ENCODE measurements at regions not wholly inside any gene's neighbourhood (a gene's known extent, or its start where the extent isn't known, plus 50 kb on each side); places are given as distances from the start of the nearest gene placed in this dataset.

GRCh38 chr2:204218040-204218439, 281.5 kb downstream of the ICOS start:
- ATAC-seq (ENCODE audit: low read depth) = no peak
- intact Hi-C loops (cut with micrococcal nuclease) = no loop called here
- Mint-ChIP-seq H3K36me3 (ENCODE audit: low read depth) (no peaks in the 10 kb centered on the region), H3K27ac (no peak overlapping the region), H3K4me3 (no peak overlapping the region), H3K27me3 (peaks cover 3% of the 10 kb centered on the region), H3K4me1 (no peaks in the 10 kb centered on the region), H3K9me3 (peaks cover 6% of the 10 kb centered on the region)
- ChIA-PET POLR2A (no interaction called here), CTCF (no interaction called here)
- TF ChIP-seq, protein P1, sequence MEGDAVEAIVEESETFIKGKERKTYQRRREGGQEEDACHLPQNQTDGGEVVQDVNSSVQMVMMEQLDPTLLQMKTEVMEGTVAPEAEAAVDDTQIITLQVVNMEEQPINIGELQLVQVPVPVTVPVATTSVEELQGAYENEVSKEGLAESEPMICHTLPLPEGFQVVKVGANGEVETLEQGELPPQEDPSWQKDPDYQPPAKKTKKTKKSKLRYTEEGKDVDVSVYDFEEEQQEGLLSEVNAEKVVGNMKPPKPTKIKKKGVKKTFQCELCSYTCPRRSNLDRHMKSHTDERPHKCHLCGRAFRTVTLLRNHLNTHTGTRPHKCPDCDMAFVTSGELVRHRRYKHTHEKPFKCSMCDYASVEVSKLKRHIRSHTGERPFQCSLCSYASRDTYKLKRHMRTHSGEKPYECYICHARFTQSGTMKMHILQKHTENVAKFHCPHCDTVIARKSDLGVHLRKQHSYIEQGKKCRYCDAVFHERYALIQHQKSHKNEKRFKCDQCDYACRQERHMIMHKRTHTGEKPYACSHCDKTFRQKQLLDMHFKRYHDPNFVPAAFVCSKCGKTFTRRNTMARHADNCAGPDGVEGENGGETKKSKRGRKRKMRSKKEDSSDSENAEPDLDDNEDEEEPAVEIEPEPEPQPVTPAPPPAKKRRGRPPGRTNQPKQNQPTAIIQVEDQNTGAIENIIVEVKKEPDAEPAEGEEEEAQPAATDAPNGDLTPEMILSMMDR (IDR thresholded peaks at IDR 0.05) = no peak
- DNase-seq = no peak

DNA sequence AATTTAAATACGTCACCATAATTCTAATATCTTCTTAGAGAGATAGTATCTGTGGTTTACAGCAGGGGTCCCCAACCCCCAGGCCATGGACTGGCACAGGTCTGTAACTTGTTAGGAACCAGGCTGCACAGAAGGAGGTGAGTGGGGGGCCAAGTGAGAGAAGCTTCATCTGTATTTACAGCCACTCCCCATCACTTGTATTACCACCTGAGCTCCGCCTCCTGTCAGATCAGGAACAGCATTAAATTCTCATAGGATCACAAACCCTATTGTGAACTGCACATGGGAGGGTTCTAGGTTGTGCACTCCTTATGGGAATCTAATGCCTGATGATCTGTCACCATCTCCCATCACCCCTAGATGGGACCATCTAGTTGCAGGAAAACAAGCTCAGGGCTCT, 282.6 kb downstream of the ICOS start:
- DNase-seq (no peak), ATAC-seq (ENCODE audit: low read depth) (no peak)
- Mint-ChIP-seq H3K27ac (no peak overlapping the region), H3K27me3 (peaks cover 3% of the 10 kb centered on the region), H3K4me3 (no peak overlapping the region), H3K9me3 (peaks cover 4% of the 10 kb centered on the region), H3K4me1 (no peaks in the 10 kb centered on the region), H3K36me3 (ENCODE audit: low read depth) (no peaks in the 10 kb centered on the region)
- ChIA-PET POLR2A (no interaction called here), CTCF (no interaction called here)
- intact Hi-C loops (cut with micrococcal nuclease) = no loop called here
- TF ChIP-seq, protein P1 (IDR thresholded peaks at IDR 0.05) = no peak

DNA sequence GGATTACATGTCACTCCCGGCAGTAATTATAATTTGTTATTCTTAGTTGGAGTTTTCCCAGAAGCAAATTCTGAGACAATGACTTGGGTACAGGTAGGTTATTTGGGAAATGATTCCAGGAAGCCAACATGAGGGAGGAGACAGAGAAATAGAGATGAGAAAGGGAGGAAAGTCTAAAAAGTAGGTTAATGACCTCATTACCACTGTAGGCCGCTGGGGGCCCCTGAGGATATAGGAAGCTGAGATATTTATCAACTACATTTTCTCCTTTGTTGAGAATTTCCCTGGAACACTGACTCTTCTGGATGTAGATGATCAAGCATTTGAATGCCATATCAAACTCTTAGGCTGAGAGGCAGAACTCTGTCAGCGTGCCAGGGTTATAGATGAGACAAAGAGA, 284.3 kb downstream of the ICOS start:
- TF ChIP-seq, protein P1 (IDR thresholded peaks at IDR 0.05) = no peak
- no peaks in the 10 kb centered on the region for H3K36me3 Mint-ChIP-seq (ENCODE audit: low read depth)
- ChIA-PET CTCF (no interaction called here), POLR2A (no interaction called here)
- intact Hi-C loops (cut with micrococcal nuclease) = no loop called here
- no peaks in the 10 kb centered on the region for H3K4me1 Mint-ChIP-seq
- DNase-seq (no peak), ATAC-seq (ENCODE audit: low read depth) (no peak)
- H3K9me3 Mint-ChIP-seq = peaks cover 2% of the 10 kb centered on the region
- no peak overlapping the region for H3K4me3 Mint-ChIP-seq
- H3K27ac Mint-ChIP-seq = no peak overlapping the region
- no peaks in the 10 kb centered on the region for H3K27me3 Mint-ChIP-seq

GRCh38 chr2:204223046-204223445, 286.5 kb downstream of the ICOS start:
- no peaks in the 10 kb centered on the region for H3K36me3 Mint-ChIP-seq (ENCODE audit: low read depth)
- DNase-seq (no peak), ATAC-seq (ENCODE audit: low read depth) (no peak)
- no peaks in the 10 kb centered on the region for H3K4me1 Mint-ChIP-seq
- intact Hi-C loops (cut with micrococcal nuclease) = no loop called here
- H3K27ac Mint-ChIP-seq = no peak overlapping the region
- H3K9me3 Mint-ChIP-seq = peaks cover 2% of the 10 kb centered on the region
- CTCF ChIA-PET = no interaction called here
- POLR2A ChIA-PET = no interaction called here
- TF ChIP-seq, protein P1 (IDR thresholded peaks at IDR 0.05) = no peak
- H3K27me3 Mint-ChIP-seq = peaks cover 5% of the 10 kb centered on the region
- H3K4me3 Mint-ChIP-seq = no peak overlapping the region

DNA sequence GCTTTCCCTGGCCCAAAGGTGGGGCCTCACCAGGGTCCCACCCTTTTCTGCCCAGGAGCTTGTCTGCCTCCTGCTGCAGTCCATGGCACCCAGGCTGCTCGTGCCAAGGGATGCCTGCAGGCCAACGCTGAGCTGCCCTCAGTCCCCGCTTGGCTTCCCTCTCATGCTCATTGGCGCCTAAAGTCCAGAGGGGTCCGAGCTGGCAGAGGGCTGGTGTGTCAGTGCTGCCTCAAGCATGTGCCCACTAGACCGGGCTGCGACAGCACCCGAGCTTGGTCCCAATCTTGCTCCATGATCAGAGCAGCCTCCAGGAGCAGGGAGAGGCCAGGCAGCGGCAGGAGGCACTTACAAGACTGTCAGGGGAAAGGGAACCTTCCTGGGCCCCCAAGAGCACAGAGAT, 287.0 kb downstream of the ICOS start:
- TF ChIP-seq, protein P1 (IDR thresholded peaks at IDR 0.05) = no peak
- intact Hi-C loops (cut with micrococcal nuclease) = no loop called here
- ChIA-PET CTCF (no interaction called here), POLR2A (no interaction called here)
- no peaks in the 10 kb centered on the region for H3K4me1 Mint-ChIP-seq
- H3K9me3 Mint-ChIP-seq = no peaks in the 10 kb centered on the region
- no peak for ATAC-seq (ENCODE audit: low read depth)
- H3K27ac Mint-ChIP-seq = no peak overlapping the region
- DNase-seq = no peak
- H3K4me3 Mint-ChIP-seq = no peak overlapping the region
- H3K27me3 Mint-ChIP-seq = peaks cover 8% of the 10 kb centered on the region
- H3K36me3 Mint-ChIP-seq (ENCODE audit: low read depth) = no peaks in the 10 kb centered on the region
